ENCODE measurements at regions not wholly inside any gene's neighbourhood (a gene's known extent, or its start where the extent isn't known, plus 50 kb on each side); places are given as distances from the start of the nearest gene placed in this dataset.

DNA sequence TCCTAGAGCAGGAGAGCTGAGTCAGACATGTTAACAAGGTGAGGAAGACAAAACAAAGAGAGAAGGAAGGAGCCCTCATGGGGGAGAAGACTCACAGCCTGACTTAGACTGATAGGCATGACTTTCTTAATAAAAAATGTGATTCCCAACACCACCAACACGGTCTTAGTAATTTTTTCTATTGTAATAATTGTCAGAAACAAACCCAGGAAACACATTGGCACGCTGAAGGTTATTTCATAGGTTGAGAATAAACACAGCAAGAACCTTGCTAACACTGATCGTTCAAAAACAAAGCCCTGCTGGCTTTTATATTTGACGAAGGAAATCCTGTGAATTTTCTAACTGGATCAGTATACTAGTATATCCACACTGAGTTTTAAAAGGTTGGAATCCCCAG, 286.8 kb downstream of the HACE1 start:
- TF ChIP-seq, protein P1, sequence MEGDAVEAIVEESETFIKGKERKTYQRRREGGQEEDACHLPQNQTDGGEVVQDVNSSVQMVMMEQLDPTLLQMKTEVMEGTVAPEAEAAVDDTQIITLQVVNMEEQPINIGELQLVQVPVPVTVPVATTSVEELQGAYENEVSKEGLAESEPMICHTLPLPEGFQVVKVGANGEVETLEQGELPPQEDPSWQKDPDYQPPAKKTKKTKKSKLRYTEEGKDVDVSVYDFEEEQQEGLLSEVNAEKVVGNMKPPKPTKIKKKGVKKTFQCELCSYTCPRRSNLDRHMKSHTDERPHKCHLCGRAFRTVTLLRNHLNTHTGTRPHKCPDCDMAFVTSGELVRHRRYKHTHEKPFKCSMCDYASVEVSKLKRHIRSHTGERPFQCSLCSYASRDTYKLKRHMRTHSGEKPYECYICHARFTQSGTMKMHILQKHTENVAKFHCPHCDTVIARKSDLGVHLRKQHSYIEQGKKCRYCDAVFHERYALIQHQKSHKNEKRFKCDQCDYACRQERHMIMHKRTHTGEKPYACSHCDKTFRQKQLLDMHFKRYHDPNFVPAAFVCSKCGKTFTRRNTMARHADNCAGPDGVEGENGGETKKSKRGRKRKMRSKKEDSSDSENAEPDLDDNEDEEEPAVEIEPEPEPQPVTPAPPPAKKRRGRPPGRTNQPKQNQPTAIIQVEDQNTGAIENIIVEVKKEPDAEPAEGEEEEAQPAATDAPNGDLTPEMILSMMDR (IDR thresholded peaks at IDR 0.05) = no peak
- TF ChIP-seq POLR2A (IDR thresholded peaks at IDR 0.05; ENCODE audit: low read depth) (no peak), EP300 (IDR thresholded peaks at IDR 0.05) (no peak)

Measured in esophagus muscularis mucosa (tissue), 4 donors.